DMS 273 (cell line): ENCODE measurements at regions not wholly inside any gene's neighbourhood (a gene's known extent, or its start where the extent isn't known, plus 50 kb on each side); places are given as distances from the start of the nearest gene placed in this dataset.

ENCODE experiments used
- DNase-seq: peaks from one replicate; lab custom pipeline; 2025; ENCODE audit not compliant: unreplicated experiment; lab: John Stamatoyannopoulos, UW

DNA sequence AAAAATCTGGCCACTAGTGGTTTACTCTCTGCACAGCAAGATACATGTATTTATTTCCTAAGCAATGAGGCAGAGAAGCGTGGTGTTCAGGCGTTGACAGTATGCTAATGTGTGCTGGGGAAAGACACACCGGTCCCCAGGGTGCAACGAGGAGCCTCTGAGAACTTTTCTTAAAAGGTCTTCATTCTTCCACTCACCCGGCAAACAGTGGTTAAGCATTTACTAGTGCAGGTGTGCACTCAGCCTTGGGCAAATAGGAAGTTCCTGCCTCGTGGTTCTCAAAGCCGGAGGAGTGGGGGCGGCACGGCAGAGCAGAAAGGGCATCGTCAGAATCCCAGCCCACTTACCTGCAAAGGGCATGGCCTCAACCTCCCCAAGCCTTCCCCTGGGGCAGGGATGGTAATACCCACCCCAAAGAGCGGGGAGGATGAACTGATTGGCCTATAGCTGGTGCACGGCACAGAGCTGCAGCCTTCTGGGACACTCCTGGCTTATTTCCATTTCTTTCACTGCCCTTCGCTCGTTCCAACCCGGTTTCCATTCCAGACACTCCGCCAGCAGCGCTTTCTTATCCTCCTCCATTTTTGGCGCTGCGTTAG, 184.3 kb upstream of the CTBP2 start:
- peak; percentile 19 for DNase-seq

DNA sequence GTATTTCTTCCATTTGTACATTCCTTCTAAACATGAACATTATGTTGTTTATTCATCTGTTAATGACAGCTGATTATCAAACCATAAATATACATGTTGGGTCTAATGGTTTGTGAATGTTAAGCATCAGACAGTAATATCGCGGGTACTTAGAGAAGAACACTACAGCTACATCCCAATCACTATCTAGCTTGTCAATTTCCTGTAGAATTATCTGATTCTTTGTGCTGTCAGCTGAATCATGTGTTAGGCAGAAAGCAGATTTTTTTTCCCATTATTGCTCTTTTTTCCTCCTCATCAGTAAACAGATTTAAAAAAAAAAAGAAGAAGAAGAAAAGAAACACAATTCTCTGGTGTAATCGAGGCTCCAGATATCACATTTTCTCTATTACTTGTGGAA, 183.6 kb upstream of the CTBP2 start:
- no peak for DNase-seq

DNA sequence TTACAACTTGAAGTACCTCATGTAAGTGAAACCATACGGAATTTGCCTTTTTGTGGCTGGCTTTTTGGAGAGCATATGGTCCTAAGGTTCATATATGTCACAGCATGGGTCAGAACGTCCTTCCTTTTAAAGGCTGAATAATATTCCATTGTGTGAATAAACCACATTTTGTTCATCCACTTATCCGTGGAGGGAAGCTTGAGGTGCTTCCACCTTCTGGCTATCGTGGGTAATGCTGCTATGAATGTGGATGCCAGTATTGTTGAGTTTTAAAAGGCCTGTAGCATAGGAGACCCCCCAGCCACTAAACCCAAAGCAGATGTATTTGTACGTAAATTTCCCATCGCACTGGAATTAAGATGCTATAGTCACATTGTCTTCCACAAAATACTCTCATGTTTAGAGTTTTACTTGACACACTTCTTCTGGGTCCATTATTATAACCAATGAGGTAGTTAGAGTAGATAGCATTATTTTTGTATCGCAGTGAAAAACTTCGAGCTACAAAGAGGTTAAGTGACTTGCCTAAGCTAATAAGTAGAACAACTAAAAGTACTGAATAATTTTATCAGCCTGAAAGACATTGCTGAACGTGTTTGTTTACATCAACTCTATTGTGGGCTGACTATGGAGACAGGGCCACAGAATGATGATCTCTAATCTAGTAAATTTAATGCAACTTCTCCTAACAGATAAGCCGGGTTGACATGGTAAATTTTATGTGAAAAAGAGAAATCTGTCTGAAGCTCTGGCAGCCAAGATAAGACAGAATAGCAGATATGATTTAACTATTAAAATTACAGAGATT, 183.0 kb upstream of the CTBP2 start:
- peak; percentile 42 for DNase-seq

DNA sequence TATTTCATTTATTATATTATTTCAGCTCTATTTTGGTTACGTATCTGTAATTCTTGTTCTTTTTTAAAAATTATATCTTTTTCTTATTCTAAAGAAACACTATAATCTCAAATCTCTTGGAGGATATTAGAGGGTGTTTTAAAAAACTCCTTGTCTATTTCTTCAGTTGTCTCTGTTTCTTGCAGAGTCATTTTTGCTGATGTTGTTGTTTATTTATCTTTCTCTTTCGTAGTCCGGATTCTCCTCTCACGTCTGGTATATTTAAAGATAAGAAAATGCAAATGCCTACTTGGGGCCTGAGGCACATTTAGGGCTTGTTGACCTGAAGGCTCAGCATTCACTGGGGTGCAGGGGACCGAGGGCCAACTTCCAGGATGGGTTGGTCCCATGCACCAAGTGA, 181.2 kb upstream of the CTBP2 start:
- no peak for DNase-seq

DNA sequence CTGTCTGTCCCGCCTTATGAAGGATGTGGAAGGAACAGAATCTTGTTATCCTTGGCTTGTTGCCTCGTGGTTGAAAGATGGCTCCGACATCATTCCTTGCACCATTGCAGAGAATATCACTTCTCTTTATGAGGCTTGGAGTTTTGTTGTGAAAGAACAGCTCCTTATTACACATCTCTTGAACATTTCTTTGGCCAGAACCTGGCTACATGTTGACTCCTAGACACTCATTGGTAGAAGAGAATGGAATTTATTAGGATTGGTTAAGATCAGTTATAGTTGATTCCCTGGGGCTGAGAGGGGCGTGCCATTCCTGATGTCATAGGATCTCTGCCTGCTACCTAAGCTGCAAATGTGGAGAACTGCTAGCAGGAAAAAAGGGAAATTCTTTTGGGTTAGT, 180.5 kb upstream of the CTBP2 start:
- no peak for DNase-seq

DNA sequence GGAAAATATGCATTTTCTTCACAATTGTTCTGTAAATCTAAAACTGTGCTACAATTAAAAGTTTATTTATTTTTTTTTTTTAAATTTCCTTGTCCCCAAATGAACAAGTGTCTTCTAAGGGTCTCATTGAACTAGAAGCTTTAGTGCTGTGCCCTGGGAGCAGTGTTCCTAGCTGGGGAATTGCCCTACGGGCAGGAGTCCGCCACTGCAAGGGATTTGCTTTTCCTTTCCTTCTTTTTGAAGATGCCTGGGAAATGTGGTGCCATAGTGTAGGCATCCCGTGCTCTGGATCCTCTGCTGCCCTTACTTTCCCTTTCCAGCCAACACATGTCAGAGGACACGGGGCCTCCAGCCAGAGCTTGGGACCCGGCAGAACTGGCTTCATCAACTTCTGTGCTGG, 177.1 kb upstream of the CTBP2 start:
- DNase-seq, result no peak

DNA sequence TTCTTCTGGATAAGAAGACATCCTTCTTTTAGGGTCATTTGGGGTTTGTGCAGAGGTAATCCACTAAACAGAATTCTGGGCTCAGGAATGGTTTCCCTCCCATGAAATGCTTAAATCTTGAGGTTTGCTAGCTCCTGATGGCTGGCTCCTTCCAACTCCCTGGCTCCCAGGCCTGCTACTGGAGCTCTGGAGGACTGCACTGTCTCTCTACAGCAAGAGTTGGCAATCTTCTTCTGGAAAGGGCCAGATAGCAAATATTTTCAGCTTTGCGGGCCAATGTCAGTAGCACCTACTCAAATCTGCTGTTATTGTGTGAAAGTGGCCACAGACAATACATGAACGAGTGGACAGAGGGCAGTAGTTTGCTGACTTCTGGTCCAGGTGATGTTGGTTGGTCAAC, 174.2 kb upstream of the CTBP2 start:
- DNase-seq, result no peak

DNA sequence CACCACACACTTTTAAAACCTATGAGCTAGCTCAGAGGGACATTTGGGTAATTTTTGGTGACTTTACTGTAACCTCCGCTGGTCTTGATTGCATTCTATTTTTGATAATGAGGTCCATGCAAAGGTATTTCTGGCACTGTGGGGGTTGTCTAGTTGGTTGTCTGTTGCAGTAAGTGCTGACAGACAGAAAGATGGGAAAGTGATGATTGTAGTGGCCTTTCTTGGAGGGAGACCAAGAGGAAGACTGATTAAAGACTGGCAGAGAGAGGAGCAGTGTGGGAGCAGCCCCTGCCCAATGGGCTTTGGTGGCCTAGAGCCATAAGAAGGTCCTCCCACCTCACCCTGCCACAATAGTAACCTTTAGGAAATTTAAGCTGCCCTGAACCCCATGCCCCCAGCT, 173.4 kb upstream of the CTBP2 start:
- no peak for DNase-seq

DNA sequence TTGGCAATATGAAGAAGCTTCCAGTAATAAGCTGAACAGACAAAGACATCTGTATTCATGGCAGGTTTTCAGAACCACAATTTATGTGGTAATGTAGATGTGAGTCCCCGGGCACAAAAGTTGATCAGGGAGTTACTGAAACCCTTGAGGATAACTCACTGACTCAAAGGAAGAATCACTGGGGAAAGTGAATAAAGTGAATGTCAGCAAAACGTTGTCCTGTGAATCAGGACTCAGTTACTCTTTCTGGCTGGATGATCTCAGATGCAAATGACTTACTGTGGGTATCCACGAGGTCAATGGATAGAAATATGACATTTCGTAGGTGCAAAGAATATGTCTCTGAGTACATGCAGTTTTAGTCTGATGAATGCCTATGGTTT, 172.8 kb upstream of the CTBP2 start:
- DNase-seq, result no peak

DNA sequence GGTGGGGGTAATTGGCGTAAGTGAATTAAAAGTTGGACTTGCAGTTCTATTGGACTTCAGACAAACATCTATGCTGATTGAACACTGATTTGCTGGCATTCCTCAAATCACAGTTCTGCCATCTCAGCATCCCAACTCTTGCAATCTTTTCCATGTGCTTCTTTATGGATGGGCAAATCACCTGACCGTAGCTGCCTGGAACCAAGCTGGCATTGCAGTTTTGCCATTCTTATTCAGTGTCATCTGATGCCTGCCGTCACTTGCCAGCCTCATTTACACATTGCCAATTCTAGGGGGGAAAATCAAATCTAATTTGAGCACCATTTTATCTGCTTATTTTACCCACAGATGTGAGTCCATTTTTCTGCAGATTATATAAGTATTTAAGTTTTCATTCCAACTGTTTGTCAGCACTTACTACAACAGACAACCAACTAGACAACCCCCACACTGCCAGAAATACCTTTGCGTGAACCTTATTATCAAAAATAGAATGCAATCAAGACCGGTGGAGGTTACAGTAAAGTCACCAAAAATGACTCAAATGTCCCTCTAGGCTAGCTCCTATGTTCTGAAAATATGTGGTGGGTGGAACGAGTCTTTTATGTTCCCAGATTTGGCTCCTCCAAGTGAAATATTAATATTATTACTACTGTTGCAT, 172.3 kb upstream of the CTBP2 start:
- no peak for DNase-seq

DNA sequence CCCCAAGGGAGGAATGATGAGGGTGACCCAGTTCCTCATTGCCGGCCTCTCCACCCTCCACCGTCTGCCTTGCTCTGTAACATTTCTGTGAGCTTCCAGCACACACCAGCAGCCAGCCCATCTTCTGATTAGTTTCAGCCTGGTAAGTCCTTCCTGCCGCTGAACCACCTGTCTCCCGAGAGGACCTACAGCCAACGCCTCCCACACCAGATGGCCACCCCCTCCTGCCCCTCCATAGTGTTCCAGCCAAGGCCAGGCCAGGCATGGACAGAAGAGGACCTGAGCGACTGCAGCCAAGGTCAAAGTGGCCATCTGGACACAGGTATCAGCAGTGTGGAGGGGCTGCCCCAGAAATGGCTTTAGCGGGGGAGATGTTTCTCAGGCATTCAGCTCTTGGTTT, 170.7 kb upstream of the CTBP2 start:
- no peak for DNase-seq

DNA sequence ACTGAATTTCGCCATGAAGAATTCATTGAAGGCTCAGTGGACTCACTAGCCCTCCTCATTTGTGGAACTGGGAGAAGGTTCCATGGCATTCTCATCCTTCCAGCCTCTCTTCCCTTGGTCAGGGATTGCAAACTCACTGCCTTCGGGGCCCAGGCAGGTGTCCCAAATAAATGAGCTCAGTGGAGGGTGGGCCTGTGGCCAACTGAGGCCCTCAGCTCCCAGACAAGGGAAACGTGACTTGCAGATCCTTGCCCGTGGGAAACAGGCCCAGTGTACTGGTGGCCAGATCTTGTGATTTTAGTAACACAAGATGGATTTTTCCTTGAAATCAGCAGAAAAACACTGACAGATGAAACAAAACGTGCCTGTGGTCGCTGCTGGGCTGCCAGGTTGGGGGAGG, 168.7 kb upstream of the CTBP2 start:
- no peak for DNase-seq

DNA sequence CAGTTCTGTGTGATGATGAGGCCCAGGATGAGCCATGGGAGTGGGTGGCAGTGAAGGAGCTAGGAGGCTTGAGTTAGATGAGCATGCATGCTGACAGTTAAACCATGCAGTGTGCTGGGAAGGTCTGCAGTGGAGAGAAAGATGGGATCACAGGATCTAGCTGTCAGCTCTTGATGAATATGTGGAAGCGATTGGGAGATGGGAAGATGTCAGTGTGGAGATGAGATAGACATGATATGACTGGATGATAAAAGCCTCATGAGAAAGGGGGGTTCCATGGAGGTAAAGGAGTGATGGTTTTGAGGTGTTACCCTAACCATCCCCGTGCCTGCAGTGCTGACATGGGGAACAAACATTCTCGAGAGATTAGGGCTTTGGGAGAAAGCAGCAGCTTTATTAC, 165.0 kb upstream of the CTBP2 start:
- no peak for DNase-seq

DNA sequence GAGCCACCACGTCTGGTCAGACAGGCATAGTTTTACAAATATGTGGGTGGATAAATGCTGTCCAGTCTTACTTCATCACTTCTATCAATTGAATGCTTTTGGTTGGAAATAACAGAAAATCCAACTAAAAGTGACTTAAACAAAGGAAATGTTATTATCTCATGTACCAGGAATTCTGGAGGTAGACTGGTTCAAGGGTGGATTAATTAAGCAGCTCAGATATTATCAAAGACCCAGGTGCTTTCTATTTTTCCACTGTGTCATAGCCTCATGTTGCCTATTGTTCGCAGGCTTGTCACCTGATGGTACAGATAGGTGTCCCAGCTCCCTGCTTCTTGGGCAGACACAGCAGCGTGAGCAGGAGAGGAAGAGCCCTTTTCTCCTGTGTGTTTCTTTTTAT, 156.1 kb upstream of the CTBP2 start:
- no peak for DNase-seq

DNA sequence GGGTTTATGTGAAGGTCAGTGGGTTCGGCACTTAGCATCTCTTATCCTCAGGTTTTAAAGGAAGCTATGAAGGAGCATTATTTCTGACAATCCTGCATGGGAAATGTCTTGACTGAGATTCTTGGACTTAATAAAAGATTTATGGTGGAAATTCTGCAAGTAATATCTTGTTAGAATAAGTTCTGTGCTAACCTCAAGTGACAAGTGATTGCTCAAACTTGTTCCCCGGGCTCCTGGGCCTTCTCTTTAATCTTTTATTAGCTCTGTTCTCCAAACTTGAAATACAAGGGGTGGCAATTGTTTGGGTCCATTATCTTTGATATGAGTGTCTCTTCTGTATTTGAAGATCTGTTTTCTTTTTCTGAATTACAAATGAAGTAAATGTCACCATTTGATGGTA, 140.6 kb upstream of the CTBP2 start:
- no peak for DNase-seq

DNA sequence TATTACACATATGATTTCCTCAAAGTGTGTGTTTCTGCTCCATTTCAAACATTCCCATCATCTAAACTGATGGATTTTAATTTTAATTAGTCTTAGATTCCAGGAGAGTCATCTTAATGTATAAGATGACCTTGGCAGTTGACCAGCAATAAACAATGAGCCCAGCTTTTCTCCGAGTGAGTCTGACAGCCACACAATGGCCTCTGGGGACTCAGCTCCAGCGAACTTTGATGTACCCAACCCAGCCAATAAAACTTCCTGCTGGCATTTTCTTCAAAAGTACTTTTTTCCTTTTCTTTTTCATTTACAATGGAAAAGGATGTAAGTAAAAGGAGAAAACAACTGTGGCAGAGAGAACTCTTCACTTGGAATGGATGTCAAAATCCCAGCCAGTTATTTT, 139.1 kb upstream of the CTBP2 start:
- DNase-seq, result no peak

DNA sequence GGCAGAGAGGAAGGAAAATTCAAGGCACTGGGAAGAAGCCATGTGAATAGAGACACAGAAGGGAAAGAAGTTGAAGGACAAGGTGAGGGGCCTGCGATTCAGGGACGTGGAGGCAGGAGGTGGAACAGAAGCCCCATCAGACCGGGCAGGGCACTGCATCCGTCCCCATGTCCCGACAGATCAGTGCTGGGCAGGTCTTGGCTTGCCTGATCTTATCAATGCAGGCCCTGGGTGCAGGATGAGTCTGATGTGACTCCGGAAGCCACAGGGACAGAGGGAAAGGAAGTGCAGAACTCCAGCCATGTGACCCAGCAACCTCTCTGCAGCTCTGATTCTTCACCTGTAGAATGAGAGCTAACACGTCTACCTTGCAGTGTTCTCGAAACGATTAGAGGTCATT, 136.2 kb upstream of the CTBP2 start:
- DNase-seq, result no peak

DNA sequence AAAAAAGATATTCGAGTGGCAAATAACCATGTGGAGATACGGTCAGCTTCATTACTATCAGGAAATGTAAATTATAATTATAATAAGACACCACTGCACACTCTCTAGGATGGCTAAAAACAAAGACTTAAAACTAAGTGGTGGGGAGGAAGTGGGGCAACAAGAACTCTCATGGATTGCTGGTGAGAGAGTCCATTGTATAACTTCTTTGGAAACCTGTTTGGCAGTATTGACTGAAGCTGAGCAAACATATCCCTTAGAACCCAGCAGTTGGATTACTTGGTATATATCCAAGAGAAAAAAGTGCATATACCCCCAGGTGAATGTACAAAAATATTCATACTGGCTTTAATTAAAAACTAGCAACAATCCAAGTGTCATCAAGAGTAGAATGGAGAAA, 133.7 kb upstream of the CTBP2 start:
- no peak for DNase-seq

DNA sequence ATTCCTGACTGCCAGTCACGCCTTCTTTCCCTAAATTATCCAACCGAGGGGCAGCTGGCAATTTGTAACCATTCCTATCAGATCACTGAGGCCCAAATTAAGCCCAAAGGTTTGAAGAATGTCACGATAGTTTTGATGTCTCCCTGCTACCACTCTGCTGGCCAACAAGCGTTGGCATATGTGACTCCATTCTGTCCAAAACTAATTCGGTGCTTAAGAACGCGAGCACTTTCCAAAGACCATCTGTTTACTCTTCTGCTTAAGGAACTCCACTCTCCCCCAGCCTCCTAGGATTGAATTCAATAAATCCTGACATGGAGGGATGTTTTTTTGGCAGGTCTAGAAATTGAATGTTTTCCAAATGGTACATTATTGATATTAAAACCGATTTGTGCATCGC, 131.5 kb upstream of the CTBP2 start:
- DNase-seq, result no peak

DNA sequence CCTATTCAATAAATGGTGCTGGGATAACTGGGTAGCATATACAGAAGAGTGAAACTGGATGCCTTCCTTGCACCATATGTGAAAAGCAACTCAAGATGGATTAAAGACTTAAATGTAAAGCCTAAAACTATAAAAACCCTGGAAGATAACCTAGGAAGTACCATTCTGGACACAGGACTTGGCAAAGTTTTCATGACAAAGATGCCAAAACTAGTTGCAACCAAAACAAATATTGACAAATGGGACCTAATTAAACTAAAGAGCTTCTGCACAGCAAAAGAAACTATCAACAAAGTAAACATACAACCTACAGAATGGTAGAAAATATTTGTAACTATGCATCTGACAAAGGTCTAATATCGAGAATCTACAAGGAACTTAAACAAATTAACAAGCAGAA, 129.1 kb upstream of the CTBP2 start:
- no peak for DNase-seq

DNA sequence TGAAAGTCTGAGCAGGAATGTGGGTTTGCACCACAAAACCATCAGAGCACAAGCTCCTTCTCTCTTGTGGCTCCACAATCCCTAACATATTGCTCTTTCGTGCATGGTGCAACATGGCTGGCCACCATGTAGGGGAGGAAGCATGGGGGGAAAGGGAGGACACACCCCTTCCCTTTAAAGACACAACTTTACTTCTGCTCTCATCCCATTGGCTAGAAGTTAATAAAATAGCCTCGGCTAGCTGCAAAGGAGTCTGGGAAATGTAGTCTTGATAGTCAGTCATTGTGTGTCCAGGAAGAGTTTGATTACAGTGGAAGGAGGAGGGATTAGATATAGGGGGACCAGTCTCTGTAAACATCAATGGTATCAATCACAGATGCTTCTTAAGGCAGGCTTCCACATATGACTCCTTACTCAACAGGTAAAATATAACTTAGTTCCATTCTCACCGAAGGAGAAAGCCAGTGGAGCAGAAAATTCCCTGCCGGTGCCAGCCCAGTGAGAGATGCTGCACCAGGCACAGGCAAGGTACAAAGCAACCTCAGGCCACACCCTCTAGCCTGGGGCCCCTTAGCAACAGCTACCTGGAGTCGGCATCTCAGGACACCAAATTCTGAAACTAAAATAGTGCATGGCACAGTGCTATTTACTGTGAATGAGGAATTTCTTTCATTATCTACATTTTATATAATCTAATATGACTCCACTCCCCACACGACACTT, 124.7 kb upstream of the CTBP2 start:
- no peak for DNase-seq
